Trophoblast cell (in vitro differentiated cells and primary cell): ENCODE measurements at regions not wholly inside any gene's neighbourhood (a gene's known extent, or its start where the extent isn't known, plus 50 kb on each side); places are given as distances from the start of the nearest gene placed in this dataset.

ENCODE experiments used
- DNase-seq, 2 donors: peaks; one replicate each; pipeline ENCODE4 v3.0.0-alpha.2; 2016
- H2AFZ ChIP-seq: 2 replicates; pipeline ENCODE4 v1.6.1; 2013; ENCODE audit warnings: low read length, moderate library complexity, mild to moderate bottlenecking; ENCODE audit not compliant: insufficient read depth, poor library complexity
- H2AK5ac ChIP-seq: 2 replicates; pipeline ENCODE4 v1.6.1; 2013; ENCODE audit warnings: mild to moderate bottlenecking, low read length
- H2BK120ac ChIP-seq: 2 replicates; pipeline ENCODE4 v1.6.1; 2013; ENCODE audit warnings: low read length, mild to moderate bottlenecking, moderate library complexity; ENCODE audit not compliant: insufficient read depth, poor library complexity
- H2BK12ac ChIP-seq: 2 replicates; pipeline ENCODE4 v1.6.1; 2013; ENCODE audit warnings: mild to moderate bottlenecking, low read length, moderate library complexity
- H2BK5ac ChIP-seq: 2 replicates; pipeline ENCODE4 v1.6.1; 2013; ENCODE audit warnings: low read length, low read depth, moderate library complexity, mild to moderate bottlenecking; ENCODE audit not compliant: poor library complexity
- H3K14ac ChIP-seq: 2 replicates; pipeline ENCODE4 v1.6.1; 2013; ENCODE audit warnings: mild to moderate bottlenecking, low read length
- H3K18ac ChIP-seq: 2 replicates; pipeline ENCODE4 v1.6.1; 2013; ENCODE audit warnings: mild to moderate bottlenecking, low read length
- H3K23ac ChIP-seq: 2 replicates; pipeline ENCODE4 v1.6.1; 2013; ENCODE audit warnings: low read length
- H3K27ac ChIP-seq: 2 replicates; pipeline ENCODE4 v1.5.1; 2013; ENCODE audit warnings: low read depth, mild to moderate bottlenecking, inconsistent platforms, low read length, moderate library complexity
- H3K27me3 ChIP-seq: 2 replicates; pipeline ENCODE4 v1.6.1; 2013; ENCODE audit warnings: inconsistent platforms, mild to moderate bottlenecking, low read length, moderate library complexity; ENCODE audit not compliant: insufficient read depth
- H3K36me3 ChIP-seq, 2 experiments: 1 replicate in 1 of 2; 2 replicates in 1 of 2; pipeline ENCODE4 v1.6.1; 2013; ENCODE audit warnings: low read length in 2 of 2, mild to moderate bottlenecking in 2 of 2, moderate library complexity in 1 of 2; ENCODE audit not compliant: insufficient read depth in 2 of 2, control insufficient read depth in 1 of 2
- H3K4ac ChIP-seq: 2 replicates; pipeline ENCODE4 v1.6.1; 2013; ENCODE audit warnings: low read depth, mild to moderate bottlenecking, low read length, moderate library complexity
- H3K4me1 ChIP-seq, 2 experiments: 1 replicate in 1 of 2; 2 replicates in 1 of 2; pipeline ENCODE4 v1.6.1; 2013; ENCODE audit warnings: low read length in 2 of 2, mild to moderate bottlenecking in 2 of 2, moderate library complexity in 1 of 2; ENCODE audit not compliant: insufficient read depth in 2 of 2, control insufficient read depth in 1 of 2
- H3K4me2 ChIP-seq: 2 replicates; pipeline ENCODE4 v1.6.1; 2013; ENCODE audit warnings: inconsistent platforms, mild to moderate bottlenecking, low read length, moderate library complexity
- H3K4me3 ChIP-seq: 2 replicates; pipeline ENCODE4 v1.5.1; 2013; ENCODE audit warnings: mild to moderate bottlenecking, low read depth, low read length, inconsistent platforms
- H3K79me1 ChIP-seq: one replicate; pipeline ENCODE4 v1.6.1; 2013; ENCODE audit warnings: low read length
- H3K79me2 ChIP-seq: 2 replicates; pipeline ENCODE4 v1.6.1; 2013; ENCODE audit warnings: low read length, mild to moderate bottlenecking; ENCODE audit not compliant: control insufficient read depth, insufficient read depth, poor library complexity
- H3K9ac ChIP-seq: 2 replicates; pipeline ENCODE4 v1.6.1; 2013; ENCODE audit warnings: mild to moderate bottlenecking, low read length
- H3K9me3 ChIP-seq: 2 replicates; pipeline ENCODE4 v1.6.1; 2013; ENCODE audit warnings: low read depth, mild to moderate bottlenecking, control low read depth, inconsistent platforms, low read length; ENCODE audit not compliant: insufficient read depth
- H4K12ac ChIP-seq: 2 replicates; pipeline ENCODE4 v1.6.1; 2013; ENCODE audit warnings: low read depth, mild to moderate bottlenecking, low read length, moderate library complexity
- H4K8ac ChIP-seq: 2 replicates; pipeline ENCODE4 v1.6.1; 2013; ENCODE audit warnings: low read depth, mild to moderate bottlenecking, low read length, moderate library complexity
- H4K91ac ChIP-seq: one replicate; pipeline ENCODE4 v1.6.1; 2013; ENCODE audit warnings: low read depth, mild to moderate bottlenecking, low read length, moderate library complexity
- WGBS: extraction: QIAGEN DNeasy Blood & Tissue Kit; methylation state at CpG from one replicate; pipeline ENCODE4 v1.1.7; 2013; ENCODE audit warnings: missing lambda C conversion rate; ENCODE audit not compliant: insufficient read length, insufficient coverage; ENCODE audit errors: extremely low coverage; 5-methylcytosine and 5-hydroxymethylcytosine counted together

DNA sequence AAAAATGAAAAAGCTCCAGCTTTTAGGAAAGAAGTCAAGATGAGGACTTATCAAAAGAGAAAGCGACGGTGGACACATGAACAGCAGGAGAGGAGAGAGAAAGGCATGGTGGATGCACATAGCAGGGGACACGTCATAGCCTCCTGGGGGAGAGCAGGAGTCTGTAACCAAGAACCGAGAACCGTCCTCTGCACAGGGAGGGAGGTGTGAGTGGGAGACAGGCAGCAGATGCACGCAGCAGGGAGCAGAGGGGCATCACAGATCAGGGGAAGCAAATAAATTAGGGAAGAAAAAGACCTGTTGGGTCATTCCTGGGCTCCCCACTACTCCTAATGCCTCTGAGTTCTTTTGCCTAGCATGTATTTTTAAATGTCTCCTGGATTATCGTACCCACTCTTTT is 138.1 kb upstream of the RMST start:
- H3K18ac ChIP-seq, result no peak overlapping the region
- no peaks in the 10 kb centered on the region for H3K79me2 ChIP-seq
- no peak overlapping the region for H3K4me3 ChIP-seq
- H2AFZ ChIP-seq, result no peak overlapping the region
- H2BK12ac ChIP-seq, result no peak overlapping the region
- no peak overlapping the region for H3K27ac ChIP-seq
- H4K91ac ChIP-seq, result no peak overlapping the region
- H4K12ac ChIP-seq, result no peak overlapping the region
- H3K9me3 ChIP-seq, result no peaks in the 10 kb centered on the region
- no peak overlapping the region for H3K23ac ChIP-seq
- H3K4me1 ChIP-seq, result no peaks in the 10 kb centered on the region
- H3K4ac ChIP-seq, result no peak overlapping the region
- H4K8ac ChIP-seq, result no peak overlapping the region
- no peaks in the 10 kb centered on the region for H3K79me1 ChIP-seq
- H2BK5ac ChIP-seq, result no peak overlapping the region
- no peak overlapping the region for H2AK5ac ChIP-seq
- no peak overlapping the region for H3K9ac ChIP-seq
- no peaks in the 10 kb centered on the region for H3K27me3 ChIP-seq
- H3K36me3 ChIP-seq, result no peaks in the 10 kb centered on the region
- no peak overlapping the region for H3K14ac ChIP-seq
- no peak overlapping the region for H2BK120ac ChIP-seq
- no peak for DNase-seq
- WGBS, result no CpG with 5 or more reads among the region's 7 CpGs
- H3K4me2 ChIP-seq, result no peak overlapping the region

DNA sequence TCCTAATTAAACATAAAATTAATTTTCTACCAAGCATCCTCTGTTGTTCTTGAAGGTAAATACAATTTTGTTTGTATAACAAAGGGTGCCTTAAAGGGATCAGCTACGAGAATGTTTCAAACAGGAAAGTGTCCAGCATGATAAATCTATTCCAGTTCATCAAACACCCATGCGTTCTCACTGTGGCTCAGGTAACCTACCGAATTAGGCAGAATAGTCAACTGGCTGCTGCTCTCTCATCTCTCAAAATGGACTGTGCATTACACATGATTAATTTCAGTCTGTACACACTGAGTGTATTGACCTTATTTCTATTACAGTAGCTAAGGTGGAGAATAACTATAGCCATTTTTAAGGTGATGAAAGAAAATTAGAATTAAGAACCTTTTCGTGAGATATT is 127.5 kb upstream of the RMST start:
- no peak overlapping the region for H3K18ac ChIP-seq
- H3K4ac ChIP-seq, result no peak overlapping the region
- H2AK5ac ChIP-seq, result no peak overlapping the region
- no peaks in the 10 kb centered on the region for H3K36me3 ChIP-seq
- H3K4me2 ChIP-seq, result no peak overlapping the region
- no peaks in the 10 kb centered on the region for H3K79me1 ChIP-seq
- H4K91ac ChIP-seq, result no peak overlapping the region
- H3K27me3 ChIP-seq, result no peaks in the 10 kb centered on the region
- no peak overlapping the region for H2AFZ ChIP-seq
- H3K23ac ChIP-seq, result no peak overlapping the region
- no peak overlapping the region for H2BK5ac ChIP-seq
- no peak overlapping the region for H3K4me3 ChIP-seq
- DNase-seq, result no peak
- H3K9me3 ChIP-seq, result no peaks in the 10 kb centered on the region
- H2BK120ac ChIP-seq, result no peak overlapping the region
- H3K79me2 ChIP-seq, result no peaks in the 10 kb centered on the region
- H3K27ac ChIP-seq, result no peak overlapping the region
- no peak overlapping the region for H3K14ac ChIP-seq
- H3K4me1 ChIP-seq, result no peaks in the 10 kb centered on the region
- no peak overlapping the region for H4K8ac ChIP-seq
- no peak overlapping the region for H2BK12ac ChIP-seq
- no peak overlapping the region for H4K12ac ChIP-seq
- H3K9ac ChIP-seq, result no peak overlapping the region
- no CpG with 5 or more reads among the region's 4 CpGs for WGBS

DNA sequence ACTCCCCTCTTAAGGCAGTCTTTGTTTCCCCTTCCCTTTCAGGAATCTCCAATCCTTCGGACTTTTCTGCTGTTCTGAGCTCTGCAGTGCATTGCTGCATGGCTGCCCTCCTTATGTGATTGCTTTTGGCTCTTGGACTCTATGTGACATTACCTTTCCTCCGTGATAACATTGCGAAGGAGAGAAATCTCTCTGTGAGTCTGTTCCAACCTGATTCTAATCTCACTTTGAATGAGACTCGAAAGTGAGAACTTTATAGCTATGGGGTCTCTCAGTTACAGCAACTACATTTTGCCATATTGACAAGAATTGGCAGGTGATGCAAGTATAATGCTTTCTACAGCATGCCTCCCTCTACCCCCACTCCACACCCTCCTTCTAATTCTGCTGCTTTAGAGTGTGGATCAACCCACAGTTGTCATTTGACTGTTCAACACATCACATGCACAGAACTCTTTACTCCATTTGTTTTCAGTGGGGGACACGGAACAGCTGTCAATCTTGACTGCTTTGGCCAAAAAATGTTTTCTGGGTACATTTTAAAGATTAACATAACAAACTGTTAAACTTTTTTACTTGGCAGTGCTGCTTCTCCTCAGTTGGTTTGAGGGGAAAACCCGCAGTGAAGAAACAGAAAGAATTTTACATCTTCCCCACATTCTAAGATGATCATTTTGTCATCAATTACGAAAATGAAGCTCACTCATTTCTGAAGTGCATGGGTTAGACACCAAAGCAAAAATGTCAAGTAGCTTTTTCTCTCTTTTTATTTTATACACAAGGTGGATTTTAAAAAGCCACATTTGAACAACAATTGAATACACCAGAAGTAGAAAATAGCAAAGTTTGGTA is 125.5 kb upstream of the RMST start:
- Histone ChIP-seq H2AFZ (no peak overlapping the region), H3K14ac (no peak overlapping the region)
- WGBS, result no CpG with 5 or more reads among the region's 7 CpGs

DNA sequence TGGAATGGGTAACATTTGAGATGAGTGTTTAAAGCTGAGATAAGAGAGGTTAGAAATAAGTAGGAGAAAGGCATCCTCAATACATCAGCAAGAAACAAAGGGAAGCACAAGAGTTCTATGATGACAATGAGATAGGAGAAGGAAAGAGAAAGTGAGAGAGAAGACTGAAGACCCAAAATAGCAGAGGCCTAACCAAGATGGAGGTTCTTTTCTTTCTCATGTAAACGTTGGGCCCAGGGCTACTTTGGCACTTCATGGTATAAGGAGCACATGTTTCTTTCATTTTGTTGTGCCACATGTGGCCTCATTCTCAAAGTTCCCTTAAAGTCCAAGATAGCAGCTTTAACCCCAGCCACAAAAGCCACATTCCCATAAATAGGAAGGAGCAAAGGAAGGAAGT is 120.5 kb upstream of the RMST start:
- Histone ChIP-seq H3K4ac (no peak overlapping the region), H3K9me3 (no peaks in the 10 kb centered on the region), H2BK12ac (no peak overlapping the region), H3K9ac (no peak overlapping the region), H3K36me3 (no peaks in the 10 kb centered on the region), H3K79me1 (no peaks in the 10 kb centered on the region), H3K18ac (no peak overlapping the region), H3K4me3 (no peak overlapping the region), H2AFZ (no peak overlapping the region), H3K27me3 (no peaks in the 10 kb centered on the region), H3K14ac (no peak overlapping the region), H3K4me2 (no peak overlapping the region), H3K27ac (no peak overlapping the region), H3K4me1 (no peaks in the 10 kb centered on the region), H3K79me2 (no peaks in the 10 kb centered on the region), H3K23ac (no peak overlapping the region), H2BK120ac (no peak overlapping the region), H2AK5ac (no peak overlapping the region), H4K12ac (no peak overlapping the region), H4K8ac (no peak overlapping the region), H2BK5ac (no peak overlapping the region), H4K91ac (no peak overlapping the region)
- WGBS, result no CpG with 5 or more reads among the region's 1 CpG
- DNase-seq, result no peak

More for the DNA sequence above, 125.5 kb upstream of the RMST start:
- H3K4me1 ChIP-seq, result no peaks in the 10 kb centered on the region
- no peak overlapping the region for H4K12ac ChIP-seq
- H2BK12ac ChIP-seq, result no peak overlapping the region
- H3K4me3 ChIP-seq, result no peak overlapping the region
- no peak overlapping the region for H3K9ac ChIP-seq
- no peak overlapping the region for H3K18ac ChIP-seq
- no peak overlapping the region for H2AK5ac ChIP-seq
- no peak overlapping the region for H3K23ac ChIP-seq
- no peaks in the 10 kb centered on the region for H3K27me3 ChIP-seq
- H4K8ac ChIP-seq, result no peak overlapping the region
- no peak overlapping the region for H2BK5ac ChIP-seq
- no peak overlapping the region for H3K27ac ChIP-seq
- no peaks in the 10 kb centered on the region for H3K79me2 ChIP-seq
- H3K4ac ChIP-seq, result no peak overlapping the region
- no peak overlapping the region for H4K91ac ChIP-seq
- no peaks in the 10 kb centered on the region for H3K9me3 ChIP-seq
- DNase-seq, result no peak
- no peaks in the 10 kb centered on the region for H3K79me1 ChIP-seq
- no peak overlapping the region for H3K4me2 ChIP-seq
- H2BK120ac ChIP-seq, result no peak overlapping the region
- no peaks in the 10 kb centered on the region for H3K36me3 ChIP-seq
